SK-N-SH (cell line): ENCODE measurements at regions not wholly inside any gene's neighbourhood (a gene's known extent, or its start where the extent isn't known, plus 50 kb on each side); places are given as distances from the start of the nearest gene placed in this dataset.
A peak's percentile ranks its signal among the peaks of the same experiment; 100 is the strongest.

Experiments
- CTCF ChIA-PET: fragments of 300-600, 350-600 bp; formaldehyde crosslinking; extraction: SDS; loops from one replicate; lab custom pipeline; 2021; lab: Yijun Ruan, JAX
- POLR2A ChIA-PET: fragments of 350-600 bp; sonication (Branson Sonifier 250); formaldehyde crosslinking; extraction: SDS; loops from one replicate; lab custom pipeline; 2020; ENCODE audit warnings: antibody characterized with exemption, inconsistent platforms; lab: Yijun Ruan, JAX
- DNase-seq: peaks from one replicate; pipeline ENCODE4 v3.0.0; 2012
- H2AFZ ChIP-seq: fragments of 200-600 bp; sonication (generic); 2 replicates; pipeline ENCODE4 v1.8.1; 2016; ENCODE audit warnings: antibody characterized with exemption, mild to moderate bottlenecking, low read depth
- H3F3A ChIP-seq: fragments of 200-600 bp; sonication (generic); replicated peaks from 2 replicates; pipeline ENCODE3; 2016; ENCODE audit warnings: antibody characterized with exemption, mild to moderate bottlenecking; ENCODE audit not compliant: insufficient read depth
- H3K27ac ChIP-seq, 2 experiments: fragments of 200-500 bp in 1 of 2; fragments of 200-600 bp in 1 of 2; sonication (Bioruptor generic) in 1 of 2; sonication (generic), shearing (Covaris generic) in 1 of 2; 2 replicates each; pipeline versions ENCODE4 v1.5.1 to v1.6.1; 2014 to 2016; ENCODE audit warnings: low read depth in 2 of 2, inconsistent platforms in 1 of 2, low read length in 1 of 2, mild to moderate bottlenecking in 1 of 2, mixed read lengths in 1 of 2
- H3K27me3 ChIP-seq: fragments of 200-600 bp; sonication (generic), shearing (Covaris generic); 2 replicates; pipeline ENCODE4 v1.6.1; 2016; ENCODE audit warnings: mixed run types; ENCODE audit not compliant: insufficient read depth
- H3K36me3 ChIP-seq, 2 experiments: fragments of 200-500 bp in 1 of 2; fragments of 200-600 bp in 1 of 2; sonication (Bioruptor generic) in 1 of 2; sonication (generic) in 1 of 2; replicated peaks in 1 of 2; 2 replicates each; pipeline versions ENCODE3 to v1.5.1; 2014 to 2016; ENCODE audit warnings: low read length in 1 of 2, mild to moderate bottlenecking in 1 of 2; ENCODE audit not compliant: insufficient read depth in 2 of 2, control insufficient read depth in 1 of 2
- H3K4me1 ChIP-seq, 2 experiments: fragments of 200-500 bp in 1 of 2; fragments of 200-600 bp in 1 of 2; sonication (Bioruptor generic) in 1 of 2; sonication (generic), shearing (Covaris generic) in 1 of 2; 2 replicates each; pipeline versions ENCODE4 v1.5.1 to v1.6.1; 2014 to 2016; ENCODE audit warnings: low read depth in 1 of 2, low read length in 1 of 2, mixed run types in 1 of 2; ENCODE audit not compliant: insufficient read depth in 2 of 2, control insufficient read depth in 1 of 2
- H3K4me2 ChIP-seq: fragments of 200-600 bp; sonication (generic), shearing (Covaris generic); 2 replicates; pipeline ENCODE4 v1.6.1; 2017; ENCODE audit warnings: mixed run types
- H3K4me3 ChIP-seq, 2 experiments: fragments of 200-500 bp in 1 of 2; fragments of 200-600 bp in 1 of 2; sonication (Bioruptor generic) in 1 of 2; sonication (generic), shearing (Covaris generic) in 1 of 2; 2 replicates each; pipeline versions ENCODE4 v1.5.1 to v1.8.1; 2014 to 2016; ENCODE audit warnings: low read depth in 2 of 2, inconsistent platforms in 1 of 2, low read length in 1 of 2, mild to moderate bottlenecking in 1 of 2, mixed read lengths in 1 of 2, moderate library complexity in 1 of 2
- H3K79me2 ChIP-seq: fragments of 200-600 bp; sonication (generic); 2 replicates; pipeline ENCODE4 v1.8.1; 2017; ENCODE audit warnings: mild to moderate bottlenecking; ENCODE audit not compliant: insufficient read depth
- H3K9ac ChIP-seq: fragments of 200-600 bp; sonication (generic); 2 replicates; pipeline ENCODE4 v1.6.1; 2017; ENCODE audit warnings: mixed run types
- H3K9me2 ChIP-seq: fragments of 200-600 bp; sonication (generic); 2 replicates; pipeline ENCODE4 v1.6.1; 2017; ENCODE audit warnings: mixed run types
- H3K9me3 ChIP-seq: fragments of 200-600 bp; sonication (generic); 2 replicates; pipeline ENCODE4 v1.6.1; 2017; ENCODE audit warnings: mixed run types, mild to moderate bottlenecking, moderate library complexity
- H4K20me1 ChIP-seq: fragments of 200-600 bp; sonication (generic); 2 replicates; pipeline ENCODE4 v1.6.1; 2017; ENCODE audit warnings: mild to moderate bottlenecking, mixed run types; ENCODE audit not compliant: insufficient read depth
- CHD2 ChIP-seq: fragments of 150-350 bp; IDR thresholded peaks from 2 replicates; pipeline ENCODE4 v1.6.1; 2018; ENCODE audit warnings: low read length; ENCODE audit not compliant: partially characterized antibody
- ELF1 ChIP-seq: IDR thresholded peaks from 2 replicates; pipeline ENCODE4 v1.4.0; 2012
- EP300 ChIP-seq, 2 experiments: IDR thresholded peaks; 2 replicates each; pipeline versions ENCODE4 v1.4.0 to v1.6.1; 2012; ENCODE audit warnings: borderline replicate concordance in 1 of 2, low read depth in 1 of 2, low read length in 1 of 2
- EZH2phosphoT487 ChIP-seq: fragments of 200-600 bp; sonication (generic); IDR thresholded peaks from 2 replicates; pipeline ENCODE4 v1.6.1; 2017; ENCODE audit warnings: low read depth, mixed run types, mild to moderate bottlenecking, antibody characterized with exemption, moderate library complexity, borderline replicate concordance
- FOSL2 ChIP-seq: IDR thresholded peaks from 2 replicates; pipeline ENCODE4 v1.4.0; 2012; ENCODE audit warnings: low read depth, mild to moderate bottlenecking, moderate library complexity, borderline replicate concordance
- FOXJ3 ChIP-seq: sonication (generic); formaldehyde crosslinking; IDR thresholded peaks from 2 replicates; pipeline ENCODE4 v1.5.1; 2020; ENCODE audit warnings: mild to moderate bottlenecking, missing genetic modification reagents
- FOXM1 ChIP-seq: IDR thresholded peaks from 2 replicates; pipeline ENCODE4 v1.4.0; 2012; ENCODE audit warnings: low read depth, mild to moderate bottlenecking
- GABPA ChIP-seq: IDR thresholded peaks from 2 replicates; pipeline ENCODE4 v1.4.0; 2012; ENCODE audit warnings: low read depth, mild to moderate bottlenecking
- GATA2 ChIP-seq: sonication (generic); formaldehyde crosslinking; IDR thresholded peaks from 2 replicates; pipeline ENCODE4 v1.5.0; 2020; ENCODE audit warnings: mild to moderate bottlenecking, missing genetic modification reagents
- MAX ChIP-seq: IDR thresholded peaks from 2 replicates; pipeline ENCODE4 v1.4.0; 2012; ENCODE audit warnings: low read depth
- MXI1 ChIP-seq: IDR thresholded peaks from 2 replicates; pipeline ENCODE4 v1.6.1; 2012; ENCODE audit warnings: mild to moderate bottlenecking, low read depth, low read length, improper control_type of control experiment
- NFIC ChIP-seq: IDR thresholded peaks from 2 replicates; pipeline ENCODE4 v1.4.0; 2012; ENCODE audit warnings: borderline replicate concordance
- POLR2AphosphoS5 ChIP-seq: IDR thresholded peaks from 2 replicates; pipeline ENCODE4 v1.6.1; 2012; ENCODE audit warnings: low read depth, low read length
- RAD21 ChIP-seq: IDR thresholded peaks from 2 replicates; pipeline ENCODE4 v1.6.1; 2012; ENCODE audit warnings: mild to moderate bottlenecking, low read length
- RXRA ChIP-seq: IDR thresholded peaks from 2 replicates; pipeline ENCODE4 v1.4.0; 2012; ENCODE audit warnings: low read depth, mild to moderate bottlenecking, borderline replicate concordance
- SIN3A ChIP-seq: IDR thresholded peaks from 2 replicates; pipeline ENCODE4 v1.6.1; 2012; ENCODE audit warnings: low read depth, mild to moderate bottlenecking, low read length, moderate library complexity, borderline replicate concordance
- SMC3 ChIP-seq: IDR thresholded peaks from 2 replicates; pipeline ENCODE4 v1.6.1; 2012; ENCODE audit warnings: low read depth, low read length, improper control_type of control experiment
- TAF1 ChIP-seq: IDR thresholded peaks from 2 replicates; pipeline ENCODE4 v1.6.1; 2012; ENCODE audit warnings: low read depth, mild to moderate bottlenecking, low read length, moderate library complexity, borderline replicate concordance
- TCF12 ChIP-seq: IDR thresholded peaks from 2 replicates; pipeline ENCODE4 v1.4.0; 2012
- TEAD4 ChIP-seq: IDR thresholded peaks from 2 replicates; pipeline ENCODE4 v1.4.0; 2012; ENCODE audit warnings: mild to moderate bottlenecking, borderline replicate concordance; ENCODE audit not compliant: insufficient read depth
- YY1 ChIP-seq: IDR thresholded peaks from 2 replicates; pipeline ENCODE4 v1.4.0; 2012; ENCODE audit warnings: low read depth, mild to moderate bottlenecking
- WGBS: methylation state at CpG from one replicate; pipeline ENCODE4 v1.1.6; 2017; ENCODE audit warnings: low lambda C conversion rate; 5-methylcytosine and 5-hydroxymethylcytosine counted together
- TF ChIP-seq, protein P1 (sequence below): fragments of 150-350 bp; IDR thresholded peaks from 2 replicates; pipeline ENCODE4 v1.6.1; 2016; ENCODE audit warnings: mild to moderate bottlenecking, low read depth, low read length
- TF ChIP-seq, protein P2 (sequence below): IDR thresholded peaks from 2 replicates; pipeline ENCODE4 v1.4.0; 2012; ENCODE audit warnings: low read depth, borderline replicate concordance

DNA sequence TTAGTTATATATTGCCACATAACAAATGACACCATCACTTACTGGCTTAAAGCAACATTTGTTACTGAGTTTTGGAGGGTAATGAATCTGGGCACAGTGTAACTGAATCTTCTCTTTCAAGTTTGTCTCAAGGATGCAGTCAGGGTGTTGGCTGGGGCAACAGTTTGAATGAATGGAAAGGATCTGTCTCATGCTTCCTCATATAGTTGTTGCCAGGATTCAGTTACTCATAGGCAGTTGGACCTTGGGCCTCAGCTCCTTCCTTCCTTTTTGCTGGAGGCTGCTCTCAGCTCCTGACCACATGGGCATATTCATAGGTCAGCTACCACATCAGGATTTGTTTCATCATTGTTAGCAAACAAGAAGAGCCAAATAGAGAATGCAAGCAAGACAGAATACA is 466.1 kb upstream of the MC4R start:
- TF ChIP-seq POLR2AphosphoS5, result no peak
- TF ChIP-seq MAX, result no peak
- TF ChIP-seq GABPA, result no peak
- no peak for TF ChIP-seq ELF1
- no peak for TF ChIP-seq RAD21
- no peak for TF ChIP-seq MXI1
- TF ChIP-seq FOSL2, result no peak
- no peak for TF ChIP-seq EZH2phosphoT487
- Histone ChIP-seq H3K4me3 (no peak overlapping the region), H3K9me3 (no peaks in the 10 kb centered on the region), H3K9me2 (0 out of 2 replicates have a peak, but pooled peaks cover 5% of the 10 kb centered on the region), H3K36me3 (no peaks in the 10 kb centered on the region), H2AFZ (no peak overlapping the region), H3K9ac (no peak overlapping the region), H3K4me2 (no peak overlapping the region), H3K4me1 (peaks cover 0 to 3% of the 10 kb centered on the region in 2 experiments; a peak in 2 of 4 replicates), H3K27me3 (no peaks in the 10 kb centered on the region), H3F3A (no peaks in the 10 kb centered on the region), H3K79me2 (no peaks in the 10 kb centered on the region), H3K27ac (no peak overlapping the region), H4K20me1 (no peaks in the 10 kb centered on the region)
- ChIA-PET CTCF (interaction anchor here (0.6 to 1.4 kb wide), 2 partner anchors 30 to 655 kb away, joined by 3 read pairs; no protein-coding TSS in a partner anchor), POLR2A (no interaction called here)
- no peak for DNase-seq

GRCh38 chr18:60846396-60846795 is 473.8 kb upstream of the MC4R start:
- Histone ChIP-seq H3K27ac (peak overlapping the region in 1 of 2 experiments; percentile 2; a peak in 1 of 4 replicates), H3F3A (no peaks in the 10 kb centered on the region), H3K9me3 (no peaks in the 10 kb centered on the region), H3K79me2 (no peaks in the 10 kb centered on the region), H3K9ac (no peak overlapping the region), H2AFZ (no peak overlapping the region), H3K4me1 (peaks cover 0 to 6% of the 10 kb centered on the region in 2 experiments; a peak in 2 of 4 replicates), H3K36me3 (no peaks in the 10 kb centered on the region), H4K20me1 (no peaks in the 10 kb centered on the region), H3K4me3 (no peak overlapping the region), H3K4me2 (no peak overlapping the region), H3K9me2 (0 out of 2 replicates have a peak, but pooled peaks cover 3% of the 10 kb centered on the region), H3K27me3 (no peaks in the 10 kb centered on the region)
- peak; percentile 37 for DNase-seq
- ChIA-PET CTCF (no interaction called here), POLR2A (interaction anchor here (0.6 kb wide), 1 partner anchor 946 kb away, joined by 3 read pairs; no protein-coding TSS in a partner anchor)
- WGBS, result 18% methylated on average over 6 of the region's 6 CpGs
- TF ChIP-seq TAF1, result no peak
- TF ChIP-seq RXRA, result no peak
- peak; percentile 95 for TF ChIP-seq GATA2 (CRISPR knock-in tag)
- TF ChIP-seq, protein P1, sequence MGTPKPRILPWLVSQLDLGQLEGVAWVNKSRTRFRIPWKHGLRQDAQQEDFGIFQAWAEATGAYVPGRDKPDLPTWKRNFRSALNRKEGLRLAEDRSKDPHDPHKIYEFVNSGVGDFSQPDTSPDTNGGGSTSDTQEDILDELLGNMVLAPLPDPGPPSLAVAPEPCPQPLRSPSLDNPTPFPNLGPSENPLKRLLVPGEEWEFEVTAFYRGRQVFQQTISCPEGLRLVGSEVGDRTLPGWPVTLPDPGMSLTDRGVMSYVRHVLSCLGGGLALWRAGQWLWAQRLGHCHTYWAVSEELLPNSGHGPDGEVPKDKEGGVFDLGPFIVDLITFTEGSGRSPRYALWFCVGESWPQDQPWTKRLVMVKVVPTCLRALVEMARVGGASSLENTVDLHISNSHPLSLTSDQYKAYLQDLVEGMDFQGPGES, result no peak
- TF ChIP-seq EZH2phosphoT487, result no peak
- TF ChIP-seq YY1, result no peak
- 0 out of 2 replicates have a peak, but pooled peaks have one; percentile 25 for TF ChIP-seq TEAD4
- no peak for TF ChIP-seq POLR2AphosphoS5
- peak in 1 of 2 experiments; percentile 93; a peak in 2 of 4 replicates for TF ChIP-seq EP300 (IDR thresholded peaks at IDR 0.05; ENCODE audit: borderline replicate concordance in 1 of 2, low read depth in 1 of 2, low read length in 1 of 2)
- peak; percentile 67 for TF ChIP-seq CHD2
- TF ChIP-seq MXI1, result no peak; the same call in 1 of the 2 replicates
- TF ChIP-seq FOXJ3 (CRISPR knock-in tag), result peak; percentile 75
- TF ChIP-seq TCF12, result peak; percentile 49; the same call in 1 of the 2 replicates
- no peak for TF ChIP-seq ELF1
- no peak for TF ChIP-seq SIN3A
- no peak for TF ChIP-seq FOXM1
- no peak for TF ChIP-seq SMC3
- TF ChIP-seq, protein P2, sequence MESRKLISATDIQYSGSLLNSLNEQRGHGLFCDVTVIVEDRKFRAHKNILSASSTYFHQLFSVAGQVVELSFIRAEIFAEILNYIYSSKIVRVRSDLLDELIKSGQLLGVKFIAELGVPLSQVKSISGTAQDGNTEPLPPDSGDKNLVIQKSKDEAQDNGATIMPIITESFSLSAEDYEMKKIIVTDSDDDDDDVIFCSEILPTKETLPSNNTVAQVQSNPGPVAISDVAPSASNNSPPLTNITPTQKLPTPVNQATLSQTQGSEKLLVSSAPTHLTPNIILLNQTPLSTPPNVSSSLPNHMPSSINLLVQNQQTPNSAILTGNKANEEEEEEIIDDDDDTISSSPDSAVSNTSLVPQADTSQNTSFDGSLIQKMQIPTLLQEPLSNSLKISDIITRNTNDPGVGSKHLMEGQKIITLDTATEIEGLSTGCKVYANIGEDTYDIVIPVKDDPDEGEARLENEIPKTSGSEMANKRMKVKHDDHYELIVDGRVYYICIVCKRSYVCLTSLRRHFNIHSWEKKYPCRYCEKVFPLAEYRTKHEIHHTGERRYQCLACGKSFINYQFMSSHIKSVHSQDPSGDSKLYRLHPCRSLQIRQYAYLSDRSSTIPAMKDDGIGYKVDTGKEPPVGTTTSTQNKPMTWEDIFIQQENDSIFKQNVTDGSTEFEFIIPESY, result no peak
- no peak for TF ChIP-seq NFIC
